Upper lobe of left lung (tissue), 6 donors: ENCODE measurements at regions not wholly inside any gene's neighbourhood (a gene's known extent, or its start where the extent isn't known, plus 50 kb on each side); places are given as distances from the start of the nearest gene placed in this dataset.

Experiments used
- ATAC-seq, 2 donors: fragments of 200-7000 bp; cut with Tn5 transposase; one replicate each; pipeline ENCODE4 v1.9.1; 2022; ENCODE audit warnings: mild to moderate bottlenecking in 2 of 2, moderate library complexity in 2 of 2; ENCODE audit not compliant: low FRiP score in 2 of 2
- DNase-seq, 2 donors: peaks; one replicate each; pipeline ENCODE4 v3.0.0-alpha.2; 2019 to 2020
- H3K27ac ChIP-seq, 4 donors: fragments of 200-600 bp; sonication (generic); one replicate each; pipeline ENCODE4 v1.5.1; 2016 to 2019
- H3K27me3 ChIP-seq, 4 donors: fragments of 200-600 bp; sonication (generic); one replicate each; pipeline ENCODE4 v1.5.1; 2017 to 2019
- H3K36me3 ChIP-seq, 4 donors: fragments of 200-600 bp; sonication (generic); one replicate each; pipeline ENCODE4 v1.5.1; 2016 to 2019
- H3K4me1 ChIP-seq, 4 donors: fragments of 200-600 bp; sonication (generic); one replicate each; pipeline ENCODE4 v1.5.1; 2018 to 2019
- H3K4me3 ChIP-seq, 4 donors: fragments of 200-600 bp; sonication (generic); one replicate each; pipeline ENCODE4 v1.5.1; 2017 to 2019; ENCODE audit warnings: mild to moderate bottlenecking in 2 of 4, moderate library complexity in 1 of 4
- H3K9me3 ChIP-seq, 4 donors: fragments of 200-600 bp; sonication (generic); one replicate each; pipeline ENCODE4 v1.5.1; 2018 to 2019
- EP300 ChIP-seq, 4 donors: sonication (generic); formaldehyde crosslinking; IDR thresholded peaks; one replicate each; pipeline ENCODE4 v1.5.1; 2017; ENCODE audit warnings: antibody characterized with exemption in 4 of 4, control low read depth in 2 of 4
- POLR2A ChIP-seq, 4 donors: fragments of 450-650 bp; IDR thresholded peaks; one replicate each; pipeline ENCODE4 v1.5.1; 2016 to 2017; ENCODE audit warnings: antibody characterized with exemption in 4 of 4, mild to moderate bottlenecking in 2 of 4
- POLR2AphosphoS5 ChIP-seq, 2 donors: sonication (generic); formaldehyde crosslinking; IDR thresholded peaks; one replicate each; pipeline ENCODE4 v1.5.1; 2017; ENCODE audit warnings: antibody characterized with exemption in 2 of 2
- WGBS, 2 donors: methylation state at CpG; one replicate each; pipeline ENCODE4 v1.1.5; 2017 to 2018; 5-methylcytosine and 5-hydroxymethylcytosine counted together
- TF ChIP-seq, protein P1 (sequence below), 6 experiments: fragments of 450-650 bp in 4 of 6; fragments of 200-600 bp in 2 of 6; sonication (generic) in 2 of 6; IDR thresholded peaks; one replicate each; pipeline ENCODE4 v1.5.1; 2016 to 2019; ENCODE audit warnings: antibody characterized with exemption in 6 of 6
- donor health status: DM: no; HTN: no; CAD: no; lungs with moderate emphysema.
- donor health status: DM: no; HTN: yes; CAD: no; lungs with severe emphysema.

- WGBS, 2 donors, result 84 to 86% methylated on average over 5 of the region's 5 CpGs
Measured at GRCh38 chr12:104399740-104400612, 56.8 kb upstream of the CHST11 start.

GRCh38 chr12:104402630-104403029 is 54.1 kb upstream of the CHST11 start:
- Histone ChIP-seq H3K27me3 (no peaks in the 10 kb centered on the region), H3K36me3 (no peaks in the 10 kb centered on the region), H3K4me3 (no peak overlapping the region), H3K27ac (no peak overlapping the region), H3K4me1 (no peaks in the 10 kb centered on the region), H3K9me3 (no peaks in the 10 kb centered on the region)
- 89 to 93% methylated on average over 3 of the region's 3 CpGs for WGBS, 2 donors
- ATAC-seq (no peak), DNase-seq (no peak)
- TF ChIP-seq, protein P1, sequence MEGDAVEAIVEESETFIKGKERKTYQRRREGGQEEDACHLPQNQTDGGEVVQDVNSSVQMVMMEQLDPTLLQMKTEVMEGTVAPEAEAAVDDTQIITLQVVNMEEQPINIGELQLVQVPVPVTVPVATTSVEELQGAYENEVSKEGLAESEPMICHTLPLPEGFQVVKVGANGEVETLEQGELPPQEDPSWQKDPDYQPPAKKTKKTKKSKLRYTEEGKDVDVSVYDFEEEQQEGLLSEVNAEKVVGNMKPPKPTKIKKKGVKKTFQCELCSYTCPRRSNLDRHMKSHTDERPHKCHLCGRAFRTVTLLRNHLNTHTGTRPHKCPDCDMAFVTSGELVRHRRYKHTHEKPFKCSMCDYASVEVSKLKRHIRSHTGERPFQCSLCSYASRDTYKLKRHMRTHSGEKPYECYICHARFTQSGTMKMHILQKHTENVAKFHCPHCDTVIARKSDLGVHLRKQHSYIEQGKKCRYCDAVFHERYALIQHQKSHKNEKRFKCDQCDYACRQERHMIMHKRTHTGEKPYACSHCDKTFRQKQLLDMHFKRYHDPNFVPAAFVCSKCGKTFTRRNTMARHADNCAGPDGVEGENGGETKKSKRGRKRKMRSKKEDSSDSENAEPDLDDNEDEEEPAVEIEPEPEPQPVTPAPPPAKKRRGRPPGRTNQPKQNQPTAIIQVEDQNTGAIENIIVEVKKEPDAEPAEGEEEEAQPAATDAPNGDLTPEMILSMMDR (IDR thresholded peaks at IDR 0.05), result no peak
- no peak for TF ChIP-seq POLR2A (IDR thresholded peaks at IDR 0.05)
- no peak for TF ChIP-seq EP300 (IDR thresholded peaks at IDR 0.05)
- no peak for TF ChIP-seq POLR2AphosphoS5 (IDR thresholded peaks at IDR 0.05)

More at GRCh38 chr12:104399740-104400612, 56.8 kb upstream of the CHST11 start:
- no peaks in the 10 kb centered on the region for H3K4me1 ChIP-seq
- no peaks in the 10 kb centered on the region for H3K27me3 ChIP-seq
- H3K27ac ChIP-seq, result no peak overlapping the region
- TF ChIP-seq, protein P1 (IDR thresholded peaks at IDR 0.05), result no peak
- TF ChIP-seq POLR2AphosphoS5 (IDR thresholded peaks at IDR 0.05) (no peak), EP300 (IDR thresholded peaks at IDR 0.05) (no peak), POLR2A (IDR thresholded peaks at IDR 0.05) (no peak)
- H3K9me3 ChIP-seq, result no peaks in the 10 kb centered on the region
- H3K4me3 ChIP-seq, result no peak overlapping the region
- ATAC-seq, result no peak
- DNase-seq, result no peak
- H3K36me3 ChIP-seq, result no peaks in the 10 kb centered on the region

DNA sequence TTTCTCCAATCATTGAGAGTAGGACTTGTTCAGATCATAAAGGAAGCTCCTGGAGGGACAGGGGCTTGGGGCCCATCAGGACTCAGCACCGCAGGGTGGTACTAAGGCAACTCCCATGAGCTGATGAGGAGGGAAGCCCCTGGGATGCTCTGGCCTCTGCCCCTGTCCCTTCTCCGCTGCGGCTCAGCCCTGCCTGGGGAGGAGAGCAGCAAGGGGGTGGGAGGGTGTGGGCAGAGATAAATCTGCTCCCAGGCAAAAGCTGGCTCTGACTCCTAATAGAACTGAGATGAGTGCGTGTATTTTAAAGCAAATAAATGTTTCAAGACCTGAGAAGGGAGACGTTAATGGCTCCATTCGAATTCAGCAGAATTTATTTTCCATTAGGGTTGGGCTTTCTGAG is 52.0 kb upstream of the CHST11 start:
- no peak for ATAC-seq
- peak in 1 of 2 donors; percentile 27 for DNase-seq
- no peaks in the 10 kb centered on the region for H3K9me3 ChIP-seq
- no peaks in the 10 kb centered on the region for H3K27me3 ChIP-seq
- WGBS, 2 donors, result 79 to 85% methylated on average over 6 of the region's 6 CpGs
- H3K36me3 ChIP-seq, result no peaks in the 10 kb centered on the region
- no peak overlapping the region for H3K4me3 ChIP-seq
- H3K27ac ChIP-seq, result no peak overlapping the region
- TF ChIP-seq POLR2A (IDR thresholded peaks at IDR 0.05) (no peak), POLR2AphosphoS5 (IDR thresholded peaks at IDR 0.05) (no peak), EP300 (IDR thresholded peaks at IDR 0.05) (no peak)
- TF ChIP-seq, protein P1 (IDR thresholded peaks at IDR 0.05), result no peak
- peaks cover 0 to 5% (median 0%) of the 10 kb centered on the region in 4 donors for H3K4me1 ChIP-seq

GRCh38 chr12:104406164-104406563 is 50.6 kb upstream of the CHST11 start:
- ATAC-seq, result no peak
- TF ChIP-seq EP300 (IDR thresholded peaks at IDR 0.05) (no peak), POLR2AphosphoS5 (IDR thresholded peaks at IDR 0.05) (no peak), POLR2A (IDR thresholded peaks at IDR 0.05) (no peak)
- TF ChIP-seq, protein P1 (IDR thresholded peaks at IDR 0.05), result no peak
- no peaks in the 10 kb centered on the region for H3K9me3 ChIP-seq
- H3K27ac ChIP-seq, result no peak overlapping the region
- peaks cover 0 to 5% (median 0%) of the 10 kb centered on the region in 4 donors for H3K4me1 ChIP-seq
- no peak for DNase-seq
- H3K4me3 ChIP-seq, result no peak overlapping the region
- no peaks in the 10 kb centered on the region for H3K27me3 ChIP-seq
- 87 to 92% methylated on average over 1 of the region's 1 CpG for WGBS, 2 donors
- no peaks in the 10 kb centered on the region for H3K36me3 ChIP-seq
